GM18498 (cell line): ENCODE measurements at regions not wholly inside any gene's neighbourhood (a gene's known extent, or its start where the extent isn't known, plus 50 kb on each side); places are given as distances from the start of the nearest gene placed in this dataset.

Experiments
- ATAC-seq: cut with Tn5 transposase; IDR thresholded peaks from one replicate; pipeline ENCODE4 v1.9.1; 2021; ENCODE audit warnings: mild to moderate bottlenecking, moderate library complexity; ENCODE audit not compliant: unreplicated experiment

DNA sequence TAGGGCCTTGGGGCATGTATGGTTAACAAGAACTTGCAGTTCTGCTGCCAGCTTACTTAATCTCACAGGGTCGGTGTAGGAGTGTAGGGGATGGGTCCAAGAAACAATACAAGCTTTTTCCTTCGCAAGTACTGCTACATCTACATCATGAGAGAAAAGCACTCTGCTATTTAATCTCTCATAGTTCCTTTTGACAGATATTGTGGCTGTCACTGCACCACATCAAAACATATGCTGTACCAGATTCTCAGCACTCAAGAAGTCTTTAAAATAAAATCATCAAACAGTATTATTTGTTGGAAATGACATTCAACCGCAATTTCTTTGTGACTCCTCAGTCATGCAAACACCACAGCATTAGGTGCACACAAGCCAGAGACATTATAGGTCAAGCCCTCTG is 215.5 kb upstream of the BMP4 start:
- ATAC-seq: no peak

GRCh38 chr14:54172562-54172961 is 215.9 kb upstream of the BMP4 start:
- no peak for ATAC-seq

- no peak for ATAC-seq
Measured at GRCh38 chr14:54173802-54174201, 217.2 kb upstream of the BMP4 start.

- no peak for ATAC-seq
Measured at GRCh38 chr14:54174457-54174856, 217.8 kb upstream of the BMP4 start.

DNA sequence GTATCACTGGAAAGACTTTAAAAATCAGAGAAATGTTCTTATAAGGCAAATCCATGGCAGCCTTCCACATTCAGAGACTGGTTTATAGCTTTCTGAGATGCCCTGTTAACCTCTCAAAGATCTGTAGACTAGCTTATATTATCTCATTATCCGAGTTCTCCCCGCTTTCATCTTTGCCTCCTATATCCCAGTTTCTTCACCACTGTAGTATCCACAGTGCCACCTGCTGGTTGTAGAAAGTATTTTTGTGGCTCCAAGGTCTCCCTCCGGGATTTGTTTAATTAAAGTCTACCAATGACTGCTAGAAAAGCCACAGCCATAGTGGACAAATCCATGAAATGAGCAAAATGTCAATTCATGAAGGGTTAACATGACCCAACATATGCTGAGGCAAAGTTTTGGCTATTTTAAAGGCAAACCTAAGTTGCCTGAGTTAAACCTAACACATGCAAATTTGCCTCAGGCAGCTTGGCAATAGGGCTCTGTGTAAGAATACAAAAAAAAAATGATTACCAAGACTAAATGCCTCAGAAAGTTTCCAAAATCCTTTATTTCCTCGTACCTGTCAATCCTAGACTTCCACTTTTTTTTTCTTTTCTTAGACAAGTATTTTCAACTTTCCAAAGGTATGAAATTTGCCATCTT is 218.8 kb upstream of the BMP4 start:
- ATAC-seq: no peak

GRCh38 chr14:54177019-54177418 is 219.8 kb upstream of the CDKN3 start:
- no peak for ATAC-seq

- no peak for ATAC-seq
Measured at GRCh38 chr14:54177641-54178621, 218.9 kb upstream of the CDKN3 start.

DNA sequence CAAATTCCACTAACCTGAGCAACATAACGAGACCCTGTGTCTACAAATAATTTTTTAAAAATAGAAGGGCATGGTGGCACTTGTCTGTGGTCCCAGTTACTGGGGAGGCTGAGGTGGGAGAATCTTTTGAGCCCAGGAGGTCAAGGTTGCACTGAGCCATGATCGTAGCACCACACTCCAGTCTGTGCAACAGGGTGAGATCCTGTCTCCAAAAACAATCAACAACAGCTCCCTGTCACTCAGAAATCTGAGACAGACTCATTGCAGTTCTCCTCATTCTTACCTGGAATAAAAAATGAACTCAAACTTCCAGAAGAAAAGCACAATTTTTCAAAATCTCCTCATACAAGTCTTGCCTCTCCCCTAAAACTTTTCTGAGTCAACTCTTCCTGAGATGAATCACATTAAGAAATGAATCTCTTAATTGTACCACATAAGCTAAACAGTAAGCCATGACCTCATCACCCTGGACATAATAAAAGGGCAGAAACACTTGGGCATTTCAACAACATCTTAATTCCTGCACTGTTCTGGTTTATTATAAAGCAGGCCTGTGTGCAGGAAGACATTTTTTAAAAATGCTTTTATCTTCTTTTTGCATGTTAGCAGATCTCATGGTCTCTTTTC is 214.3 kb upstream of the CDKN3 start:
- ATAC-seq: no peak

GRCh38 chr14:54186821-54187763 is 209.7 kb upstream of the CDKN3 start:
- no peak for ATAC-seq

DNA sequence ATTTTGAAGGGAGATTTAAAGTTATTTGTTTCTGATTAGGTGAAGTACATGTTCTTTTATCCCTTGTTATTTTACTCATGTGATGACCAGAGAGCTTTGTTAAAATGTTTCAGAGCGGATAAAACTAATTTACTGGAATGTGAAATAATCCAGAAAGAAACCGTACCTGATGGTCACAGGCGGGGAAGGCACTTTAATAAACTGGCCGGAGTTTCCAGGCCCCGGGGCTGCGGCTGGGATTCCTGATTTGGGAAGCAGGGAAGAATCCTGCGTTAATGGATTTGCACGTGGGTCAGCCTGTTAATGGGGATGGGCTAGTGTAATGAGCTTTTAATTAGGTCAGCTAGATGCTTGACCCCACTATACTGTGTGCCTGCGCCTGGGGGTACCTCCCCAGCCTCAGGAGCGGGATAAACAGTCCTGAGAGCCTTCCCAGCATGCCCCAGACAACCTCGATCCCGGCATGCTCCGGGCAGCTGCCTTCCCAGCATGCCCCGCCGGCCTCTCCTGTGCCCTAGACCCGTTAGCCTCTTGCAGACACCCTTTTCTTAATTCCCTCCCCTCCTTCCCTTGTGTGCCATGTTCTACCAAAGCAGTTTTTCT is 208.6 kb upstream of the CDKN3 start:
- no peak for ATAC-seq

DNA sequence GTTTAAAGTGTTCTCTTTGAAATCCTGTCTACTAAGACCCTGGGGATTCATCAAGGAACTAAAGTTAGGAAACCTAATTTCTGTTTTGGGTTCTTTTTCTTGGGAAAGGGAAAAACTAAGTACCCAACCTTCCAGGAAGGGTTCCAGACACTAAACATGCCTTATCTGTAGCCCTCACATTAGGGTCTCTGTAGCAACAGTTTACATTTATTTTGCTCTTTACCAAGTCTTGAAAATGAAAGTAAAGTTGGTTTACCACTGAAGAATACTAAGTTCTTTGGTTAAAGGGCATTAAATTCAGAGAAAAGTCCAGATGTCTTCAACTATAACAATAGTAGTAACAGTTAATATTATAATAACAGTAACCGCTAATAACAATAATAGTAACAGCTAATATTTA is 207.5 kb upstream of the CDKN3 start:
- no peak for ATAC-seq

DNA sequence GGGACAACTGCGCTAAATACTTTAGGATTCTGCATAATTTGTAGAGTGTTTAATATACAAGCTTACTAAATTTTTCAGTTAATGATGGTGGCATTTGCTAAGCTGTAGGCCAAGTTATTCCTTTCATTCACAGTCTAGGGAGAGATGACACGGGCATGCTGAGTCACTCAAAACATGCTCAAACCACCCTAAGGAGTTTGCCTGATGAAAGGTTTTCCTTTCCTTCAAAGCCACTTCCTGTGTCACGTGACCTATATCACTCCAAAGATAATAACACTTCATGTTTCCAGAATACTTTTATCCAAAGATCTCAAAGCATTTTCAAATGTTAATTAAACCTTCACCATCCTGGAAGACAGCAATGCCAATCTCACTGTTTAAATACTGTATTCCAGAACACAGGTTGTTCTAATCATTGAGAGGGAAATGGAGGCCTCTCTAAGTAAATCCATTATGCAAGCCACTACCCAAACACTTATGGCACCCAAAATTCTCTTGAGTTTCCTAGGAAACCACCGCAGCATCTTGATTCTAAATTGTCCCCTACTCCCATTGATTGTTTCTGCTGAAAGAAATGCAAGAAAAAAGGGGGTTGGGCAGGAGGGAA is 207.0 kb upstream of the CDKN3 start:
- no peak for ATAC-seq

- ATAC-seq: no peak
Measured at GRCh38 chr14:54191846-54192245, 205.0 kb upstream of the CDKN3 start.

DNA sequence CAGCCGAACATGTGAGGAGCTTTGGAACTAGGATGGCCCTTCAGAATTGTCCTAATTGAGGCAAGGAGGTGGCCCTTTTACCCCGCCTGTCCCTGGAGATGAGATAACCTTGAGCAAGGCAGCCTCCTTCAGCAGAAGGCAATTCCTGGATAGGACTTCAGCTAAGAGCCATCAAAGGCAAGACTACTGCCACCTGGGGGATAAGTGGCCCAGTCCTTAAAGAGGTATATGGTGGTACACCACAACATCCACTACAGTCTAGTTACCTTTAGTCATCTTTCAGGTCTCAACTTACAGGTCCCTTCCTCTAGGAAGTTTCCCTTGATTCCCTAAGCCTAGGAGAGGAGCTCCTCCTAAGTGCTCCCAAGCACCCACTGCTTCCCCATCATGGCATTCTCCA is 204.2 kb upstream of the CDKN3 start:
- no peak for ATAC-seq

GRCh38 chr14:54193871-54194270 is 202.9 kb upstream of the CDKN3 start:
- ATAC-seq: no peak

- no peak for ATAC-seq
Measured at GRCh38 chr14:54194501-54194900, 202.3 kb upstream of the CDKN3 start.

DNA sequence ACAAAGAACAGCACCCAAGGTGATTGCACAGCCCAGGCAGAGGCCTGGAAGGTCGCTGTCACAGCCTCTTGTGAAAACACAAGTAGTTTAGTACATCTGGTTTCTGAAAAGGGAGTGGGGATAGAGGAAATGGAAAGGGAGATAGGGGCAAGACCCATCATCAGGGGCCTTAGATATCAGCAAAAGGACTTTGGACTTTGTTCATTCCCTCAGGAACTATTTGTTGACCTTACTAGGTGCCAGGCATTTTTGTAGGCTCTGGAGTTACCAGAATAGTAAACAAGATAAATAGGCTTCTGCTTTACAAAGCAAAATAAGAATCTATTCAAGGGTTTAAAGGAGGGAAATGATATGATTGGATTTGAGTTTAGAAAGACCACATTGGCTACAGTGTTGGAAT is 199.4 kb upstream of the CDKN3 start:
- no peak for ATAC-seq

DNA sequence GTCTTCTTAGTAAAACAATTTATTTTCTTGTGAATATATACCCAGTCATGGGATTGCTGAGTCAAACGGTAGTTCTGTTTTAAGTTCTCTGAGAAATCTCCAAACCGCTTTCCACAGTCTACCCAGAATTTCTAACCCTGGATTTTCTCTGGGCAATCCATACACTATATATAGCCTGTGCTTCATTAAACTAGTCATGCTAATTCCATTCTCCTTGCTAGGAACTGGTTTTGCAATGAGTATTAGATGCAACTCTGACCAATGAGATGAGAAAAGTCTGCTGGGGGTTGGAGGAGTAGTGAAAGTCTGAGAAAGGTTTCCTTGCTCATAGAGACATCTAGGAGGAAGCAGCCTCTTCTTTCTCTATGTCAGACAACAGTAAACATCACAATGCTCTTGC is 196.1 kb upstream of the CDKN3 start:
- no peak for ATAC-seq

GRCh38 chr14:54202288-54202687 is 194.5 kb upstream of the CDKN3 start:
- ATAC-seq: no peak

- no peak for ATAC-seq
Measured at GRCh38 chr14:54206516-54206915, 190.3 kb upstream of the CDKN3 start.
